HEK293 (cell line): ENCODE measurements at regions not wholly inside any gene's neighbourhood (a gene's known extent, or its start where the extent isn't known, plus 50 kb on each side); places are given as distances from the start of the nearest gene placed in this dataset.

ENCODE experiments used
- CTCF ChIA-PET: fragments of 350-600 bp; formaldehyde crosslinking; extraction: SDS; loops from one replicate; lab custom pipeline; 2021; ENCODE audit warnings: antibody characterized with exemption; lab: Yijun Ruan, JAX
- POLR2A ChIA-PET: fragments of 300-600 bp; formaldehyde crosslinking; extraction: SDS; loops from one replicate; lab custom pipeline; 2020; ENCODE audit warnings: antibody characterized with exemption, inconsistent platforms; lab: Yijun Ruan, JAX
- H3K27ac ChIP-seq: fragments of 200-500 bp; sonication (Bioruptor generic); 2 replicates; pipeline ENCODE4 v1.5.1; 2014; ENCODE audit warnings: low read depth, low read length, control low read depth, inconsistent platforms; ENCODE audit errors: extremely low read depth
- H3K36me3 ChIP-seq, 2 experiments: fragments of 200-500 bp in 1 of 2; sonication (Bioruptor generic) in 1 of 2; 1 replicate in 1 of 2; 2 replicates in 1 of 2; pipeline ENCODE4 v1.5.1; 2014 to 2017; ENCODE audit warnings: inconsistent platforms in 2 of 2, low read length in 2 of 2; ENCODE audit not compliant: control insufficient read depth in 2 of 2, insufficient read depth in 1 of 2
- H3K4me1 ChIP-seq: fragments of 200-500 bp; sonication (Bioruptor generic); 2 replicates; pipeline ENCODE4 v1.5.1; 2014; ENCODE audit warnings: mild to moderate bottlenecking, low read length, inconsistent platforms; ENCODE audit not compliant: control insufficient read depth, insufficient read depth
- H3K4me3 ChIP-seq: 2 replicates; pipeline ENCODE4 v1.5.1; 2011; ENCODE audit warnings: low read depth, mild to moderate bottlenecking, control low read depth, low read length, moderate library complexity
- H3K9me3 ChIP-seq: fragments of 200-500 bp; sonication (Bioruptor generic); 2 replicates; pipeline ENCODE4 v1.5.1; 2014; ENCODE audit warnings: low read depth, low read length, inconsistent platforms; ENCODE audit not compliant: control insufficient read depth, insufficient read depth
- BCL11B ChIP-seq: fragments of 450-650 bp; formaldehyde crosslinking; IDR thresholded peaks from 2 replicates; pipeline ENCODE4 v1.5.1; 2016; ENCODE audit warnings: low read depth, missing biosample characterization, missing genetic modification characterization
- BCL6B ChIP-seq: fragments of 450-650 bp; formaldehyde crosslinking; IDR thresholded peaks from 2 replicates; pipeline ENCODE4 v1.5.1; 2017; ENCODE audit warnings: missing biosample characterization, missing genetic modification characterization
- KLF1 ChIP-seq: fragments of 450-650 bp; formaldehyde crosslinking; IDR thresholded peaks from 2 replicates; pipeline ENCODE4 v1.5.1; 2016; ENCODE audit warnings: missing biosample characterization, missing genetic modification characterization
- KLF17 ChIP-seq: fragments of 450-650 bp; formaldehyde crosslinking; IDR thresholded peaks from 2 replicates; pipeline ENCODE4 v1.5.1; 2016; ENCODE audit warnings: missing biosample characterization, missing genetic modification characterization
- REPIN1 ChIP-seq: fragments of 450-650 bp; formaldehyde crosslinking; IDR thresholded peaks from 2 replicates; pipeline ENCODE4 v1.5.1; 2017; ENCODE audit warnings: missing biosample characterization, missing genetic modification characterization, low read depth
- SALL2 ChIP-seq: fragments of 450-650 bp; formaldehyde crosslinking; IDR thresholded peaks from 2 replicates; pipeline ENCODE4 v1.5.0; 2017; ENCODE audit warnings: missing biosample characterization, mild to moderate bottlenecking, missing genetic modification characterization, borderline replicate concordance
- SCRT2 ChIP-seq: fragments of 450-650 bp; formaldehyde crosslinking; IDR thresholded peaks from 2 replicates; pipeline ENCODE4 v1.5.1; 2016; ENCODE audit warnings: missing biosample characterization, missing genetic modification characterization
- TCF7L2 ChIP-seq: IDR thresholded peaks from 2 replicates; pipeline ENCODE4 v1.6.1; 2011; ENCODE audit warnings: low read depth, mild to moderate bottlenecking, inconsistent platforms, low read length, moderate library complexity, borderline replicate concordance
- ZBTB7A ChIP-seq: fragments of 450-650 bp; formaldehyde crosslinking; IDR thresholded peaks from 2 replicates; pipeline ENCODE4 v1.5.1; 2016; ENCODE audit warnings: low read depth, missing biosample characterization, missing genetic modification characterization
- ZEB2 ChIP-seq: fragments of 450-650 bp; formaldehyde crosslinking; IDR thresholded peaks from 2 replicates; pipeline ENCODE4 v1.5.1; 2016; ENCODE audit warnings: missing biosample characterization, missing genetic modification characterization
- ZIC2 ChIP-seq: fragments of 450-650 bp; formaldehyde crosslinking; IDR thresholded peaks from 2 replicates; pipeline ENCODE4 v1.5.1; 2016; ENCODE audit warnings: missing biosample characterization, missing genetic modification characterization
- ZNF169 ChIP-seq: fragments of 450-650 bp; formaldehyde crosslinking; IDR thresholded peaks from 2 replicates; pipeline ENCODE4 v1.5.1; 2016; ENCODE audit warnings: missing biosample characterization, missing genetic modification characterization
- ZNF341 ChIP-seq: fragments of 450-650 bp; formaldehyde crosslinking; IDR thresholded peaks from 2 replicates; pipeline ENCODE4; 2016; ENCODE audit warnings: low read depth, missing biosample characterization, missing genetic modification characterization
- ZNF362 ChIP-seq: fragments of 450-650 bp; formaldehyde crosslinking; IDR thresholded peaks from 2 replicates; pipeline ENCODE4 v1.5.1; 2016; ENCODE audit warnings: missing biosample characterization, missing genetic modification characterization
- ZNF391 ChIP-seq: fragments of 450-650 bp; formaldehyde crosslinking; IDR thresholded peaks from 2 replicates; pipeline ENCODE4 v1.5.1; 2016; ENCODE audit warnings: low read depth, missing biosample characterization, missing genetic modification characterization, borderline replicate concordance
- ZNF398 ChIP-seq: fragments of 450-650 bp; formaldehyde crosslinking; IDR thresholded peaks from 2 replicates; pipeline ENCODE4 v1.5.1; 2017; ENCODE audit warnings: missing biosample characterization, missing genetic modification characterization
- ZNF423 ChIP-seq: fragments of 450-650 bp; formaldehyde crosslinking; IDR thresholded peaks from 2 replicates; pipeline ENCODE4 v1.5.1; 2016; ENCODE audit warnings: missing biosample characterization, missing genetic modification characterization
- ZNF433 ChIP-seq: fragments of 450-650 bp; formaldehyde crosslinking; IDR thresholded peaks from 2 replicates; pipeline ENCODE4 v1.5.1; 2016; ENCODE audit warnings: missing biosample characterization, missing genetic modification characterization, low read depth
- ZNF664 ChIP-seq: fragments of 450-650 bp; formaldehyde crosslinking; IDR thresholded peaks from 2 replicates; pipeline ENCODE4 v1.5.1; 2016; ENCODE audit warnings: missing biosample characterization, missing genetic modification characterization
- ZXDB ChIP-seq: fragments of 450-650 bp; formaldehyde crosslinking; IDR thresholded peaks from 2 replicates; pipeline ENCODE4 v1.5.1; 2016; ENCODE audit warnings: missing biosample characterization, missing genetic modification characterization

- CTCF ChIA-PET: no interaction called here
- TF ChIP-seq ZNF341 (tag by site-specific recombination): no peak
- no peak for TF ChIP-seq SALL2 (tag by site-specific recombination)
- no peak for TF ChIP-seq ZBTB7A (tag by site-specific recombination)
- TF ChIP-seq ZIC2 (tag by site-specific recombination): no peak
- no peak for TF ChIP-seq ZNF391 (tag by site-specific recombination)
- no peak for TF ChIP-seq BCL11B (tag by site-specific recombination)
- TF ChIP-seq REPIN1 (tag by site-specific recombination): no peak
- TF ChIP-seq TCF7L2: no peak
- no peak for TF ChIP-seq ZNF433 (tag by site-specific recombination)
- H3K27ac ChIP-seq: no peak overlapping the region
- no peaks in the 10 kb centered on the region for H3K9me3 ChIP-seq
- POLR2A ChIA-PET: no interaction called here
- H3K4me1 ChIP-seq: no peaks in the 10 kb centered on the region
- H3K36me3 ChIP-seq: no peaks in the 10 kb centered on the region
- H3K4me3 ChIP-seq: no peak overlapping the region
These were observed 270.2 kb downstream of the PSAT1 start for GRCh38 chr9:78566948-78567675.

- Histone ChIP-seq H3K4me1 (no peaks in the 10 kb centered on the region), H3K36me3 (no peaks in the 10 kb centered on the region), H3K9me3 (no peaks in the 10 kb centered on the region), H3K27ac (no peak overlapping the region), H3K4me3 (no peak overlapping the region)
- ChIA-PET CTCF (no interaction called here), POLR2A (no interaction called here)
- no peak for TF ChIP-seq BCL6B
- TF ChIP-seq ZNF664 (tag by site-specific recombination): no peak
- no peak for TF ChIP-seq ZNF169 (tag by site-specific recombination)
- no peak for TF ChIP-seq ZIC2 (tag by site-specific recombination)
- no peak for TF ChIP-seq ZNF362 (tag by site-specific recombination)
- TF ChIP-seq KLF17 (tag by site-specific recombination): no peak
- no peak for TF ChIP-seq SCRT2
- TF ChIP-seq ZEB2 (tag by site-specific recombination): no peak
- TF ChIP-seq KLF1 (tag by site-specific recombination): no peak
- no peak for TF ChIP-seq ZNF423 (tag by site-specific recombination)
- TF ChIP-seq ZNF398 (tag by site-specific recombination): no peak
- TF ChIP-seq ZXDB: no peak
These were observed 270.8 kb downstream of the PSAT1 start for GRCh38 chr9:78567693-78568092.
